Fibroblast of skin of abdomen (primary cell): ENCODE measurements at regions not wholly inside any gene's neighbourhood (a gene's known extent, or its start where the extent isn't known, plus 50 kb on each side); places are given as distances from the start of the nearest gene placed in this dataset.

Source experiments
- DNase-seq: peaks from one replicate; pipeline ENCODE4 v3.0.0-alpha.2; 2013

GRCh38 chr14:66119606-66120231 lies 366.5 kb upstream of the CCDC196 start:
- DNase-seq = no peak

- DNase-seq = no peak
These were observed 365.8 kb upstream of the CCDC196 start for GRCh38 chr14:66120402-66120801.

- no peak for DNase-seq
These were observed 364.3 kb upstream of the CCDC196 start for GRCh38 chr14:66121859-66122258.

GRCh38 chr14:66129224-66129623 lies 356.9 kb upstream of the CCDC196 start:
- DNase-seq = no peak

GRCh38 chr14:66131111-66131510 lies 355.1 kb upstream of the CCDC196 start:
- DNase-seq = no peak

- no peak for DNase-seq
These were observed 352.5 kb upstream of the CCDC196 start for GRCh38 chr14:66133666-66134065.

- DNase-seq = no peak
These were observed 350.3 kb upstream of the CCDC196 start for GRCh38 chr14:66135831-66136230.

GRCh38 chr14:66137081-66137480 lies 349.1 kb upstream of the CCDC196 start:
- DNase-seq = no peak

- no peak for DNase-seq
These were observed 346.7 kb upstream of the CCDC196 start for GRCh38 chr14:66139432-66139831.

- no peak for DNase-seq
These were observed 345.8 kb upstream of the CCDC196 start for GRCh38 chr14:66140213-66140918.

- no peak for DNase-seq
These were observed 345.2 kb upstream of the CCDC196 start for GRCh38 chr14:66140963-66141362.

GRCh38 chr14:66141733-66142132 lies 344.4 kb upstream of the CCDC196 start:
- no peak for DNase-seq

- DNase-seq = no peak
These were observed 342.6 kb upstream of the CCDC196 start for GRCh38 chr14:66143387-66144112.

- no peak for DNase-seq
These were observed 333.9 kb upstream of the CCDC196 start for GRCh38 chr14:66152302-66152701.

GRCh38 chr14:66152747-66153146 lies 333.4 kb upstream of the CCDC196 start:
- no peak for DNase-seq

GRCh38 chr14:66163023-66163422 lies 323.1 kb upstream of the CCDC196 start:
- no peak for DNase-seq

GRCh38 chr14:66165337-66165736 lies 320.8 kb upstream of the CCDC196 start:
- DNase-seq = no peak

GRCh38 chr14:66174453-66174891 lies 311.7 kb upstream of the CCDC196 start:
- DNase-seq = no peak

GRCh38 chr14:66177935-66178334 lies 308.2 kb upstream of the CCDC196 start:
- DNase-seq = no peak

- DNase-seq = no peak
These were observed 289.5 kb upstream of the CCDC196 start for GRCh38 chr14:66196670-66197069.

- DNase-seq = no peak
These were observed 288.9 kb upstream of the CCDC196 start for GRCh38 chr14:66197276-66197675.

GRCh38 chr14:66206554-66206953 lies 279.6 kb upstream of the CCDC196 start:
- no peak for DNase-seq

- no peak for DNase-seq
These were observed 269.4 kb upstream of the CCDC196 start for GRCh38 chr14:66216763-66217162.

GRCh38 chr14:66219886-66220285 lies 266.3 kb upstream of the CCDC196 start:
- no peak for DNase-seq
